ENCODE measurements at regions not wholly inside any gene's neighbourhood (a gene's known extent, or its start where the extent isn't known, plus 50 kb on each side); places are given as distances from the start of the nearest gene placed in this dataset.

GRCh38 chr12:20196767-20197166 lies 171.6 kb upstream of the PDE3A start:
- TF ChIP-seq CTCF (IDR thresholded peaks at IDR 0.05; ENCODE audit: unreplicated experiment), result no peak
- peaks cover 6% of the 10 kb centered on the region for H3K4me1 Mint-ChIP-seq (ENCODE audit: unreplicated experiment)
- H3K36me3 Mint-ChIP-seq (ENCODE audit: low read depth, unreplicated experiment), result no peaks in the 10 kb centered on the region
- H3K4me3 Mint-ChIP-seq (ENCODE audit: unreplicated experiment), result no peak overlapping the region
- H3K9me3 Mint-ChIP-seq (ENCODE audit: unreplicated experiment), result no peaks in the 10 kb centered on the region
- no peak overlapping the region for H3K27ac Mint-ChIP-seq (ENCODE audit: unreplicated experiment)
- DNase-seq (ENCODE audit: low spot score), result no peak
- H3K27me3 Mint-ChIP-seq (ENCODE audit: unreplicated experiment), result peaks cover 5% of the 10 kb centered on the region

GRCh38 chr12:20197411-20197810 lies 170.9 kb upstream of the PDE3A start:
- Mint-ChIP-seq H3K9me3 (ENCODE audit: unreplicated experiment) (no peaks in the 10 kb centered on the region), H3K36me3 (ENCODE audit: low read depth, unreplicated experiment) (no peaks in the 10 kb centered on the region), H3K4me3 (ENCODE audit: unreplicated experiment) (no peak overlapping the region), H3K27me3 (ENCODE audit: unreplicated experiment) (peaks cover 5% of the 10 kb centered on the region), H3K4me1 (ENCODE audit: unreplicated experiment) (peaks cover 6% of the 10 kb centered on the region), H3K27ac (ENCODE audit: unreplicated experiment) (no peak overlapping the region)
- no peak for DNase-seq (ENCODE audit: low spot score)
- TF ChIP-seq CTCF (IDR thresholded peaks at IDR 0.05; ENCODE audit: unreplicated experiment), result no peak

- Mint-ChIP-seq H3K27ac (ENCODE audit: unreplicated experiment) (no peak overlapping the region), H3K4me3 (ENCODE audit: unreplicated experiment) (no peak overlapping the region), H3K27me3 (ENCODE audit: unreplicated experiment) (peaks cover 2% of the 10 kb centered on the region), H3K9me3 (ENCODE audit: unreplicated experiment) (no peaks in the 10 kb centered on the region), H3K36me3 (ENCODE audit: low read depth, unreplicated experiment) (no peaks in the 10 kb centered on the region), H3K4me1 (ENCODE audit: unreplicated experiment) (peaks cover 3% of the 10 kb centered on the region)
- DNase-seq (ENCODE audit: low spot score), result no peak
- TF ChIP-seq CTCF (IDR thresholded peaks at IDR 0.05; ENCODE audit: unreplicated experiment), result no peak
Measured at GRCh38 chr12:20199780-20200179, 168.6 kb upstream of the PDE3A start.

DNA sequence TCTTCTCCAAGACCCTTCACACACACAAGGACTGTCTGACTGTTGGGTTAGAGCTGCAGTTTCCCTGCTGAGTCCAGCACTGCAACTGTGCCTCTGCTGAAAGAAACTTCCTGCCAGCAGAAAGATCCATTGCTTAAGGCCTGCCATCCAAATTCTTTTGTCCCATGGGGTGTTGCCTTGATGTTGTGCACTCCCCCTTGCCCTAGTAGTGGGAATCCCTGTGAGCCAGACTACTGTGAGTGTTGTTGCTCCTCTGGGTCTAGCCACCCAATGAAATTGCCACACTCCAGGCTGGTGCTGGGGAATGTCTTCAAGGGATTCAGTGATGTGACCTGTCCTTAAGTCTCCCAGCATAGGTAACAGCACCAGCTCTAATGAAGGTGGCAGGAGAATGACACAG lies 166.6 kb upstream of the PDE3A start:
- H3K36me3 Mint-ChIP-seq (ENCODE audit: low read depth, unreplicated experiment), result no peaks in the 10 kb centered on the region
- no peak overlapping the region for H3K27ac Mint-ChIP-seq (ENCODE audit: unreplicated experiment)
- no peaks in the 10 kb centered on the region for H3K27me3 Mint-ChIP-seq (ENCODE audit: unreplicated experiment)
- no peak for DNase-seq (ENCODE audit: low spot score)
- H3K9me3 Mint-ChIP-seq (ENCODE audit: unreplicated experiment), result no peaks in the 10 kb centered on the region
- H3K4me3 Mint-ChIP-seq (ENCODE audit: unreplicated experiment), result no peak overlapping the region
- H3K4me1 Mint-ChIP-seq (ENCODE audit: unreplicated experiment), result peaks cover 3% of the 10 kb centered on the region
- no peak for TF ChIP-seq CTCF (IDR thresholded peaks at IDR 0.05; ENCODE audit: unreplicated experiment)

- H3K4me1 Mint-ChIP-seq (ENCODE audit: unreplicated experiment), result peaks cover 3% of the 10 kb centered on the region
- H3K36me3 Mint-ChIP-seq (ENCODE audit: low read depth, unreplicated experiment), result no peaks in the 10 kb centered on the region
- H3K27me3 Mint-ChIP-seq (ENCODE audit: unreplicated experiment), result no peaks in the 10 kb centered on the region
- no peak for TF ChIP-seq CTCF (IDR thresholded peaks at IDR 0.05; ENCODE audit: unreplicated experiment)
- no peak overlapping the region for H3K27ac Mint-ChIP-seq (ENCODE audit: unreplicated experiment)
- no peak for DNase-seq (ENCODE audit: low spot score)
- H3K9me3 Mint-ChIP-seq (ENCODE audit: unreplicated experiment), result no peaks in the 10 kb centered on the region
- H3K4me3 Mint-ChIP-seq (ENCODE audit: unreplicated experiment), result no peak overlapping the region
Measured at GRCh38 chr12:20205854-20206253, 162.5 kb upstream of the PDE3A start.
